Stimulated activated CD4-positive, alpha-beta T cell treated with anti-CD3 and anti-CD28 coated beads, Interleukin-2, amount 100 ng/mL, for 24 hours (primary cell): ENCODE measurements at regions not wholly inside any gene's neighbourhood (a gene's known extent, or its start where the extent isn't known, plus 50 kb on each side); places are given as distances from the start of the nearest gene placed in this dataset.

Experiments used
- DNase-seq, 2 donors: peaks; one replicate each; pipeline ENCODE4 v3.0.0-alpha.2; 2020

GRCh38 chr7:25368599-25369201 lies 140.4 kb upstream of the NPVF start:
- DNase-seq: no peak

- DNase-seq: no peak
Measured at GRCh38 chr7:25369786-25370185, 141.5 kb upstream of the NPVF start.

- no peak for DNase-seq
Measured at GRCh38 chr7:25371972-25372371, 143.7 kb upstream of the NPVF start.

GRCh38 chr7:25375805-25376600 lies 147.7 kb upstream of the NPVF start:
- DNase-seq: no peak

- DNase-seq: no peak
Measured at GRCh38 chr7:25379351-25380300, 151.3 kb upstream of the NPVF start.

DNA sequence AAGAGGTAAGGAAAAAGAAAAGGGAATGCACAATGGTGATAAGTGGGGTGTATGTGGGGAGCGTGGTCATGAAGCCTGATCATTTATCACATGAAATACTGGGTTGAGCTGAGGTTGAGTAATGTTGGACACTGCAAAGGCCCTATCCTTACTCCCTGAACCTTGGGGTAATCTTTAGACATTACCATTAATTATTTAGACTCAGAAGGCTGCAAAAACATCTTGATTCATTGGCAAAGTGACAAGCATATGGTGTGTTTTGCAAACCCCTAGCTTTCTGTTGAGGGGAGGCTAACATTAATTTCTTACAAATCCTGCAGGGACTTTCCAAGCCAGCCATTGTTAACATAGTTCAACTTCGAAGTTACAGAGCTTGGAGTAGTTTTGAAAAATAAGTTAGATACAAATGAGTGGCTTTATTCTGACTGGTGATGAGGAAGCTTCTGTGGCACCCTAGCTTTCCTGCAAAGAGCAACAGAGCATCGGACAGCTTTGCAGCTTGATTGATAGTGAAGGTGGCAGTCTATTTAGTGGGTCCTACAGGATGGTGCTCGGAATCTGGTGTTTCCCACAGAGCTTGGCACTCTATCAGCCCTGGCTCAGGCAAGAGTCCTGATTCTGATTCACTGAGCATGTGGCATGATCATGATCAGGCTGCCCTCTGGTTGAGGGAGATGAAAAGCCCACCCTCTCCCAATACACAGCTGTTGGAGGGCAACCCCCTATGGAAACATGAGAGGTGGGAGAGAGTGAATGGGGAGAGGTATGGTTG lies 153.7 kb upstream of the NPVF start:
- DNase-seq: no peak

- DNase-seq: no peak
Measured at GRCh38 chr7:25382869-25383268, 154.6 kb upstream of the NPVF start.

- DNase-seq: no peak
Measured at GRCh38 chr7:25383402-25383801, 155.1 kb upstream of the NPVF start.

DNA sequence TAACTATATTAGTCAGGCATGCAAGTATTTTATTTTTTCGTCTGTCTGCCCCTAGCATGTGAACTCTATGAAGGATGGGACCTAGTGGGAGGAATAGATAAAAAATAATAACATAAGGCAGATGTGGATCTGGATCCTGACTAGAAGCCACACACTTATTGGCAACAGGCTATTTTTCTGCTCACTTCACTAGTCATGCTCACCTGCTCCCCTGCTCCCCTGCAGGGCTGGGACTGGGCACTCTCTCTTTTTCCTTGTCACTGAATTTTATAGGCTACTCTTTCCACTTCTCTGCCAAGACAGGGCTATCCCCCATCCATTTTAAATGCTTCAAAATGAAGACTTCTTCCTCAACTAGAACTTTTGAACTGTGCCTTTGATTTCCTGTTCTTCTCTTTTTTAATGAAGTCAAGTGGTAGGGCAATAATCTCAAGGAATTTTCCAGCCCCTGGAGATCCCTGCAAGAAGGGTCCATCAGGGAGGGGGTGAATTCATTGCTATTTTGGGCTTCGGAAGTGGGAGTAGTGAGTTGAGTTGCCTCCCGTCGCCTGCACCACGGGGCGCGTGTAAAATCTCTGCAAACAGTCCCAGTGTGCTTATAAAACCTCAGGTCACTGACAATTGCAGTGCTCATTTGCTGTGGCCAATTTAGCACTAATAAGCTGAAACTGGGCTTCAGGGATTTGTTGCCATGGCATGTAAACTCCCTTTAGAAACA lies 156.7 kb upstream of the NPVF start:
- no peak for DNase-seq

GRCh38 chr7:25385506-25386136 lies 157.3 kb upstream of the NPVF start:
- DNase-seq: no peak

DNA sequence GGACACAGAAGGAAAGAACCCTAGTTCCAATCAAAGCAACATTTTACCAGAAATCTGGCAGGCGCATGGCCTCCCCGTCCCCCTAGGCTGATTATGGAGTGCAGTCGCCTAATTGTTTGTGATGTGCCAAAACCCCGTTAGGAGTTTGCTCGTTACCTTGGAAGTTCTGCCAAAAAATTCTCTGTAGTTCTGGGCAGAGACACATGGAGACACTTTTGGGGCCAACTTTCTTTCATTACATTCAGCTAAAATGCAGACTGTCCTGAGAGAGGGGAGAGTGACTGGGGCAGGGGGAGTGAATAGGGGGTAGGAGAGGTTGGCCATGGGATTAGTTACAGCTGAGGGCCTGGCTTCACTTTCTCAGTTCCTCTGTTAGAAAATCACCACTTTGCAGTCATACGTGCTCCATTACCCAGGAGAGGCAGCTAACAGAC lies 158.0 kb upstream of the NPVF start:
- DNase-seq: no peak

DNA sequence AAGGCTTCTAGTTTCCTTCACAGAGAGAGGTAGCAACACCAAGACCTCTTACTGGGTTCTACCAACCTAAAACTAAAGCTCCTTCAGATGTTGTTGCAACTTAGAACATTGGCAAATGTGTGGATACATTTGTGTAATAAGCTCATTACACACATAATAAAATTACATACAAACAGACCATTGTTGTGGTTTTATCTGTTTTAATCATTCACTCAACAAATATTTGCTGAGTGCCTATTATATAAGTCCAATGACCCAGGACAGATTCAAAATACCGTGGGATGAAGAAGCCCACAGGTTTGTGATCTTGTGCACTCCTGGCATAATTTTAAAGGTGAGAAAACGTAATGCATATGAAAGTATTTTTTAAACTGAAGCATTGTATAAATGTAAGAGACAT lies 160.4 kb upstream of the NPVF start:
- no peak for DNase-seq

DNA sequence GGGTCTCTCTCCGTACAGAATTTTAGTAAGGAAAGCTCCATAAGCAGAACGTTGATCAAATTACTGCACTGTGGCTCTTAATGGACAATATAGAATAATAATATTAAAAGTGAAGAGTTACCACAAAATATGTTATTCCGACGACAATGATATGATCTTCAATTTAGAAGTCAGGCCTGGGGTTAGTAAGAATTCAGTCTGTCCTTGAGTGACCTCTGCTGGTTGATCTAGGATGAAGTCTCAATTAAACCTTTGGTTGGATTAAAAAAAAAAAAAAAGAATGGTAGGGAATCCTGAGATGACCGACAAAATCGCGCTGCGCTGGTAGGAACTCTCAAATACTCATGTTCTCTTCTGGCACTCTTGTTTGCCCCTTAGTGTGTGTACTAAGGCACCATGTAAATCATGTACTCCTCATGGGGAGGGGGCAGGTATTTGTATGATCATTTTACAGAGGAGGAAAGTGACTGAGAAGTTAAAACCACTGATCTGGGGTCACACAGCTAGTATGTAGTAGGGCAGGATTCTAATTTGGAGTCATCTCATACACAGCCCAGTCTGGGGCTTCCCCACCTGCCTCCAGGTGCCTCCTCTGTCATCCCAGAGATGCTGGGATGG lies 161.3 kb upstream of the NPVF start:
- no peak for DNase-seq

GRCh38 chr7:25391295-25391861 lies 163.1 kb upstream of the NPVF start:
- no peak for DNase-seq

DNA sequence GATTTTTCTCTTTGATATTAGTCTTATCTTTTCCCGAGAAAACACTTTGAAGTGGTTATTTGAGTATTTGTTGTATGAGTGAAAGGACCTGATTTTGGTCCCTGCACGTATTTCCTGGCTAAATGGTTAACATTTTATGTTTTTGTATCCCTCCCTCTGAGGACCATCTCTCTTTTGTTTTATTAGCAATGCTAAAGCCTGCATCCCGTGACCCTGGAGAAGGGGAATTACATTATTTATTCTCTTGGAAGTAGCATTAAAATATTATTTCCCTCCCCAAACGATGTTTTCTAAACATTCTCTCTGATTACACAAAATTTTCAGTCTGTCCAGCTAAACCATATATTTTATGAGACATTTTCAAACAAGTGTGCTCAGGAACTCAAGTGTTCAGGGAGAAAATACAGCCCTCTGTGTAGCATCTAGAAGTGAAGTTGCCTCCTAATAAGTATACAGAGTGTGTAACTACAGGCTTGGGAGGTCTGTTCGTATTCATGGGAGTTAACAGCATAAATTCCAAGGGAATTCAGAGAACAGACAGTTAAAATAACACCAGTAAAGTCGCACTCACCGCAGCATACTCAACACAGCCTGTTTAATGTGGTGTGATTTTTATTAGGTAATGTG lies 163.8 kb upstream of the NPVF start:
- DNase-seq: no peak

GRCh38 chr7:25392588-25393338 lies 164.5 kb upstream of the NPVF start:
- no peak for DNase-seq

DNA sequence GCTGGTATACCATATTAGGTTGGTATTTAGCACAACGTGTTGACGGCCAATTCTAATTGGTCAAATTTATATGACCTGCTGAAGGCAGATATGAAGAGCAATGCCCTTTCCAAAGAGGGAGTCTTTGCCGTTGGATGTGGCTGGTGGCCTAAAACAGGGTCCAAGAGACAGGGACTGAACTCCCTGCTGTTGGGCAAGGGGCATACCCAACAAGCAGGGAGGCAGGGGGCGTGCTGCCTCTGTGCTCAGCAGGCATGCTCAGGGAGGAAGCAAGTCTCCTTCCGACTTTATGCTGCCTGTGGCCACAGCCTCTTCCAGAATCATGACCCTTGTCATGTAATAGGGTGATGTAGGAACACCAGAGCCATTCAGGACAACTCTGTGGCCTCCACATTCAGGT lies 167.7 kb upstream of the NPVF start:
- no peak for DNase-seq

- no peak for DNase-seq
Measured at GRCh38 chr7:25396668-25397067, 168.4 kb upstream of the NPVF start.

GRCh38 chr7:25398418-25398817 lies 170.1 kb upstream of the NPVF start:
- no peak for DNase-seq
